ENCODE measurements at regions not wholly inside any gene's neighbourhood (a gene's known extent, or its start where the extent isn't known, plus 50 kb on each side); places are given as distances from the start of the nearest gene placed in this dataset.

- no peak for TF ChIP-seq CTCF (IDR thresholded peaks at IDR 0.05)
- no peak for TF ChIP-seq POLR2AphosphoS5 (IDR thresholded peaks at IDR 0.05; ENCODE audit: insufficient read depth in 1 of 2, low read depth in 1 of 2)
- TF ChIP-seq POLR2A (IDR thresholded peaks at IDR 0.05): no peak
Measured at GRCh38 chr5:135158314-135158697, 124.3 kb upstream of the PITX1 start.

Measured in vagina (tissue), 2 donors.